LNCaP clone FGC (cell line): ENCODE measurements at regions not wholly inside any gene's neighbourhood (a gene's known extent, or its start where the extent isn't known, plus 50 kb on each side); places are given as distances from the start of the nearest gene placed in this dataset.
"Not testable (repeated sequence)": the region's sequence is repeated elsewhere in the genome, so short reads cannot be mapped to it uniquely, and the experiment has no call there.

ENCODE experiments used
- DNase-seq: peaks from one replicate; pipeline ENCODE4 v3.0.0-alpha.2; 2011; ENCODE audit warnings: low read depth
- H3K4me3 ChIP-seq: 2 replicates; pipeline ENCODE4 v1.5.1; 2011; ENCODE audit warnings: mild to moderate bottlenecking, low read depth, low read length, control low read depth
- TF ChIP-seq, protein P1 (sequence below): IDR thresholded peaks from 2 replicates; pipeline ENCODE4 v1.5.1; 2012; ENCODE audit warnings: mild to moderate bottlenecking; ENCODE audit not compliant: control insufficient read depth, insufficient read depth; ENCODE audit errors: extremely low read depth

DNA sequence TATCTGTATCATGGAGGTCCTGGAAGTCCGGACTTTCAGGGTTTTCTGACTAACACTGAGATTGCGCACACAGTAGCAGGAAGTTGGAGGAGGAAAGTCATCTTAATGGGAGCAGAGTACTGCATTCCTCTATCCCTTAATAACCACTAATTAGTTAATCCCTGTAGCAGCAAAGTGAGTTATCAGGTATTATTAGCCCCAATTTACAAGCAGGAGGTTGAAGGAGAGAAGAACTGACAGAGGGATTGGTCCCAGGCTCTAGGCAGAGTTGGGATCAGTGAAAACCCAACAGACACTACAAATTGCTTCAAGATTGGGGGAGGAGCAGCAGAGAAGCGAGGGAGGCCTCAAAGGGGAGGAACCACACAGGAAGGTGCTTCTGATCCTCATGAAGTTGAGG lies 74.5 kb upstream of the XPA start:
- DNase-seq, result no peak
- H3K4me3 ChIP-seq, result no peak overlapping the region
- TF ChIP-seq, protein P1, sequence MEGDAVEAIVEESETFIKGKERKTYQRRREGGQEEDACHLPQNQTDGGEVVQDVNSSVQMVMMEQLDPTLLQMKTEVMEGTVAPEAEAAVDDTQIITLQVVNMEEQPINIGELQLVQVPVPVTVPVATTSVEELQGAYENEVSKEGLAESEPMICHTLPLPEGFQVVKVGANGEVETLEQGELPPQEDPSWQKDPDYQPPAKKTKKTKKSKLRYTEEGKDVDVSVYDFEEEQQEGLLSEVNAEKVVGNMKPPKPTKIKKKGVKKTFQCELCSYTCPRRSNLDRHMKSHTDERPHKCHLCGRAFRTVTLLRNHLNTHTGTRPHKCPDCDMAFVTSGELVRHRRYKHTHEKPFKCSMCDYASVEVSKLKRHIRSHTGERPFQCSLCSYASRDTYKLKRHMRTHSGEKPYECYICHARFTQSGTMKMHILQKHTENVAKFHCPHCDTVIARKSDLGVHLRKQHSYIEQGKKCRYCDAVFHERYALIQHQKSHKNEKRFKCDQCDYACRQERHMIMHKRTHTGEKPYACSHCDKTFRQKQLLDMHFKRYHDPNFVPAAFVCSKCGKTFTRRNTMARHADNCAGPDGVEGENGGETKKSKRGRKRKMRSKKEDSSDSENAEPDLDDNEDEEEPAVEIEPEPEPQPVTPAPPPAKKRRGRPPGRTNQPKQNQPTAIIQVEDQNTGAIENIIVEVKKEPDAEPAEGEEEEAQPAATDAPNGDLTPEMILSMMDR, result no peak

GRCh38 chr9:97772145-97772544 lies 75.0 kb upstream of the XPA start:
- no peak for DNase-seq
- no peak overlapping the region for H3K4me3 ChIP-seq
- TF ChIP-seq, protein P1, result no peak

DNA sequence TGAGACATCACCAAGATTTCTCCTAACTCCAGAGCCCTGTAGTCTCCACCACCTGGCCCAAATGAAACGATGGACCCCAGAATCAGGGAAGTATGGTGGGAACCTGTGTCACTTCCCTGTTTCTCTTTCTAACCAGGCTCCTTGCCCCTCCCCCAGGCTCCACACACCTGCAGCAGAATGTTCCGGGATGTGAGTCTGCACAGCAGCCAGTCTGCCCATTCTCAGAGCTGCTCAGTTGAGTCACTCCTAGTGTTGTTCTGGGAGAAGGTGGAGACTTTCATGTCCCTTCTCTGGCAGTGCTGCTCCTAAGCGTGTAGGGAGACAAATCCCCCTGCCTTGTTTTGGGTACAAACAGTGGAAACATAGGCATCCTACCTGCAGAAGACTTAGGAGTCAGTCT lies 76.0 kb upstream of the XPA start:
- no peak overlapping the region for H3K4me3 ChIP-seq
- TF ChIP-seq, protein P1, result no peak
- DNase-seq, result no peak

DNA sequence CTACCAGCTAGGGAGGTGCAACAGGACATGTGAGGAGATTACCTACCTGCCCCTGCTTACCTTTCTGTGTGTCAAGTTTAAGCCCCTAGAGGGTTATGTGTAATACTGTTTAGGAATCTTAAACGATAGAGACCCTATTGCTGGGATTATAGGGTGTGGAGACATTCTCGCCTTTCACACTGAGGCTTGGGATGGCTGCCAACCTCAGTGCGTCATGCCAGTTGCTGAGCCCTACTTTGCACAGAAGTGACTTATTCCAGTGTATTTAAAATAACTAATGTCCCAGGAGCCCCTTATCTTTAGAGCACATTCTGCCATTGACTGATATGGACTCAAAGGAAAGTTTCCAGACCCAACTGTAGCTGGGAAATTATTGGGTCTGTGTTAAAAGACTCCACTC lies 76.6 kb upstream of the XPA start:
- DNase-seq, result no peak
- no peak overlapping the region for H3K4me3 ChIP-seq
- TF ChIP-seq, protein P1, result no peak

DNA sequence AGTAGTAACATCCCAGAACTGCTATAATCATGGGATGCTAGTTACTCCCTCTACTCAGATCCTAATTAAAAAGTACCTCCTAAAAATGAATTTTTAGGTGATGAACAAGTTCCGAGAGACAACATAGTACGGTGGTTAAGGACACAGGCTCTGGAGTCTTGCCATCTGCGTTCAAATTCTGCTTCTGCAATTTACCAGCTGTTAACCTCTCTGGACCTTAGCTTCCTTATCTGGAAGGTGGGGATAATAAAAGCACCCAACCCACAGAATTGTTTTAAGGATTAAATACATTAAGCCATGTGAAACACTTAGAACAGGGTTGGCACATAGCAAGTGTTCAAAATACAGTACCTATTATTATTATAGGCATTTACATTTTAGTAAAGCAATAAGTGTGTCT lies 77.5 kb upstream of the XPA start:
- TF ChIP-seq, protein P1, result no peak
- no peak overlapping the region for H3K4me3 ChIP-seq
- DNase-seq, result no peak

DNA sequence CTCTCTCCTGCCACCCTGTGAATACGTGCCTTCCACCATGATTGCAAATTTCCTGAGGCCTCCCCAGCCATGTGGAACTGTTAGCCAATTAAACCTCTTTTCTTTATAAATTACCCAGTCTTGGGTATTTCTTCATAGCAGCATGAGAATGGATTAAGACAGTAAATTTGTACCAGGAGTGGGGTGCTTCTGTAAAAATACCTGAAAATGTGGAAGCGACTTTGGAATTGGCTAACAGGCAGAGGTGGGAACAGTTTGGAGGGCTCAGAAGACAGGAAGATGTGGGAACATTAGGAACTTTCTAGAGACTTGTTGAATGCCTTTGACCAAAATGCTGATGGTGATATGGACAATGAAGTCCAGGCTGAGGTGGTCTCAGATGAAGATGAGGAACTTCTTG lies 74.3 kb upstream of the FOXE1 start:
- not testable (repeated sequence) for DNase-seq

GRCh38 chr9:97779608-97780007 lies 73.4 kb upstream of the FOXE1 start:
- no peak overlapping the region for H3K4me3 ChIP-seq
- TF ChIP-seq, protein P1, result no peak
- no peak for DNase-seq

More for the DNA sequence above, 74.3 kb upstream of the FOXE1 start:
- not testable (repeated sequence) for H3K4me3 ChIP-seq

DNA sequence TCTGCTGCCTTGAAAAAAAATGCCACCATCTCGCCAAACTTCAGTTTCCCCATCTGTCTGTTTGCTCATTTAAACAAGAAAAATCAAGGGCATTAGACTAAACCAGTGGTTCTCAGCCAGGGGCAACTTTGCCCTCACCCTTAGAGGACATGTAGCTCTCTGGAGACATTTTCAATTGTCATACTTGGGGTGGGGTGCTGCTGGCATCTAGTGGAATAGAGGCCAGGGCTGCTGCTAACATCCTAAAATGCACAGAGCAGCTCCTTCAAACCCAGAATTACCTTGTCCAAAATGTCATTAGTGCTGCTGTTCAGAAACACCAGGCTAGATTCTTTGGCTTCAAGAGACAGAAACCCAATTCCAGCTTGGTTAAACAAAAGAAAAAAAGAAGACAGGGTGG lies 71.1 kb upstream of the FOXE1 start:
- TF ChIP-seq, protein P1, result no peak
- DNase-seq, result no peak

More for the DNA sequence above, 71.1 kb upstream of the FOXE1 start:
- H3K4me3 ChIP-seq, result no peak overlapping the region
